ES-I3 (cell line): ENCODE measurements at regions not wholly inside any gene's neighbourhood (a gene's known extent, or its start where the extent isn't known, plus 50 kb on each side); places are given as distances from the start of the nearest gene placed in this dataset.

Source experiments
- H3K36me3 ChIP-seq: 2 replicates; pipeline ENCODE4 v1.6.1; 2013; ENCODE audit warnings: mild to moderate bottlenecking, low read length, control low read depth, moderate library complexity; ENCODE audit not compliant: insufficient read depth
- H3K4me1 ChIP-seq: 2 replicates; pipeline ENCODE4 v1.6.1; 2013; ENCODE audit warnings: mild to moderate bottlenecking, control low read depth, low read length; ENCODE audit not compliant: insufficient read depth
- H3K9ac ChIP-seq: 2 replicates; pipeline ENCODE4 v1.6.1; 2013; ENCODE audit warnings: low read depth, mild to moderate bottlenecking, low read length, moderate library complexity
- H3K9me3 ChIP-seq: 2 replicates; pipeline ENCODE4 v1.6.1; 2013; ENCODE audit warnings: mild to moderate bottlenecking, low read length, moderate library complexity; ENCODE audit not compliant: control insufficient read depth, insufficient read depth

- Histone ChIP-seq H3K4me1 (no peaks in the 10 kb centered on the region; the same call in 1 of the 2 replicates), H3K9ac (no peak overlapping the region), H3K36me3 (no peaks in the 10 kb centered on the region), H3K9me3 (no peaks in the 10 kb centered on the region)
These were observed 145.6 kb upstream of the PTPN1 start for GRCh38 chr20:50364542-50364941.

GRCh38 chr20:50366270-50367103, 143.7 kb upstream of the PTPN1 start:
- Histone ChIP-seq H3K36me3 (no peaks in the 10 kb centered on the region), H3K9ac (no peak overlapping the region), H3K4me1 (no peaks in the 10 kb centered on the region; the same call in 1 of the 2 replicates), H3K9me3 (no peaks in the 10 kb centered on the region)

GRCh38 chr20:50367104-50367674, 143.0 kb upstream of the PTPN1 start:
- no peak overlapping the region for H3K9ac ChIP-seq
- H3K36me3 ChIP-seq: no peaks in the 10 kb centered on the region
- H3K9me3 ChIP-seq: no peaks in the 10 kb centered on the region
- peaks cover 4% of the 10 kb centered on the region; the same call in 1 of the 2 replicates for H3K4me1 ChIP-seq

DNA sequence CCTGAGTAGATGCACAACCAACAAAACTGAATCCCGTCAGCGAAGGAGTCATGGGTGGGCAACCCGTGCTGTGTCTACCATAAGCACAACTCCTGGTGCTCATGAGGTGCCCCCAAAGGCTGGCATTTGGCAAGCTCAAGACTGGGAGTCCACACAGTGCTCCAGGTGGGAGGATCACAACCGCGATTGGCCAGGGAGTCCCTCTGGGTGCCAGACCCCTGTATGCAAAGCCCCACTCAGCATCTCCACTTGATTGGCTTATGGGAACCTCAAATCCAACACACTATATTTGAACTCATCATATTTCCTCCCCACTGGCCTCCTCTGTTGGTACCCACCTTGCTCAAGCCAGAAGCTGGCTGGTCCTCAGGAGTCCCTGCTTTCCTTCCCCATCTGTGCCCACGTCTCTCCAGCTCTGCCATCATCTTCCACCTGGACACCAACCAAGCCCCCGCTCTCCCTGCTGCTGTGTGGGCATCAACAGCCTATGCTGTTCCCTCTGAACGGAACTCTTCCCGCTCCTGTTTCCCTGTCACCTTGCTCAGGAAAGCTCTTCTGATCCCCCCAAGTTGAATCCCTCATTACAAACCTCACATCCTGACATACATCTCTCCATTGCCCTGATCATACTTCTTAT, 142.3 kb upstream of the PTPN1 start:
- Histone ChIP-seq H3K9ac (no peak overlapping the region), H3K9me3 (no peaks in the 10 kb centered on the region), H3K4me1 (peaks cover 10% of the 10 kb centered on the region; the same call in 1 of the 2 replicates)

GRCh38 chr20:50368386-50368785, 141.8 kb upstream of the PTPN1 start:
- H3K4me1 ChIP-seq: peaks cover 11% of the 10 kb centered on the region; the same call in 1 of the 2 replicates
- no peaks in the 10 kb centered on the region for H3K9me3 ChIP-seq
- no peaks in the 10 kb centered on the region for H3K36me3 ChIP-seq
- no peak overlapping the region for H3K9ac ChIP-seq

More for the DNA sequence above, 142.3 kb upstream of the PTPN1 start:
- no peaks in the 10 kb centered on the region for H3K36me3 ChIP-seq

- peaks cover 11% of the 10 kb centered on the region; the same call in 1 of the 2 replicates for H3K4me1 ChIP-seq
- no peaks in the 10 kb centered on the region for H3K36me3 ChIP-seq
- H3K9ac ChIP-seq: no peak overlapping the region
- H3K9me3 ChIP-seq: no peaks in the 10 kb centered on the region
These were observed 141.4 kb upstream of the PTPN1 start for GRCh38 chr20:50368813-50369224.

DNA sequence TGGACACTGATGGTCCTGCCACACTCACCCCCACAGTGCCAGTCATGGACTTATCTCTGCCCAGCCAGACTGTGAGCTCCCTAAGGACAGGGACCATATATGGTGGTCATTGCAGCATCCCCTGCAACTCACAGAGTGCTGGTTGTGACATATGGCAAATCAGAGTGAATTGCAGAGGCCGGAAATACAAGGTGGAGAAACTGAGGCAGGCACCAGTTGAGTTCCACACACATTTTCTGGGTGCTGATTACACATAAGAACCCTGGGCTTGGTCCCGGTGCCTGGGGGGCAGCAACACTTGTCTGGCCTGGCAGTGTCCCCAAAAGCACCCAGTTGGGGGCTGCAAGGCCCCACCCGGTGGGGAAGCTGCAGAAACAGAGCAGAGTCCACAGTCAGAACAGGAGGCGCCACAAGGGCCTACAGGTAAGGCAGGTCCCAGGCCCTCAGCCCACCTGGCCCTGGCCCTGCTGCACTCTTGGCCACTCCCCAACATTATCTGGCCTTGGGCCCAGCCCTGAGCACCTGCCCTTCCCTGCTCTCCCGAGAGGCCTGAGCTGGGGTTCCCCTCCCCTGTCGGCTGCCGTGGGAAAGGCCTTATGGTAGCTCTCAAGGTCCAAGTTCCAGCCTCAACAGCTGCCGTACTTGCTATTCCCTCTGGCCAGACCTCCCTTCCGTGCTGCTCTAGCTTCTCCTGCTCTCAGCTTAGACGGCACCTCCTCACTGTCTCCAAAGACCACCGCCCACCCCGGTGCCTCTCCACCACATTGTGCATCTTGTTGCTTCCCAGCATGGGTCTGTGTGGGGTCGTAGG, 140.8 kb upstream of the PTPN1 start:
- Histone ChIP-seq H3K4me1 (peaks cover 11% of the 10 kb centered on the region; the same call in 1 of the 2 replicates), H3K9ac (no peak overlapping the region), H3K9me3 (no peaks in the 10 kb centered on the region), H3K36me3 (no peaks in the 10 kb centered on the region)

DNA sequence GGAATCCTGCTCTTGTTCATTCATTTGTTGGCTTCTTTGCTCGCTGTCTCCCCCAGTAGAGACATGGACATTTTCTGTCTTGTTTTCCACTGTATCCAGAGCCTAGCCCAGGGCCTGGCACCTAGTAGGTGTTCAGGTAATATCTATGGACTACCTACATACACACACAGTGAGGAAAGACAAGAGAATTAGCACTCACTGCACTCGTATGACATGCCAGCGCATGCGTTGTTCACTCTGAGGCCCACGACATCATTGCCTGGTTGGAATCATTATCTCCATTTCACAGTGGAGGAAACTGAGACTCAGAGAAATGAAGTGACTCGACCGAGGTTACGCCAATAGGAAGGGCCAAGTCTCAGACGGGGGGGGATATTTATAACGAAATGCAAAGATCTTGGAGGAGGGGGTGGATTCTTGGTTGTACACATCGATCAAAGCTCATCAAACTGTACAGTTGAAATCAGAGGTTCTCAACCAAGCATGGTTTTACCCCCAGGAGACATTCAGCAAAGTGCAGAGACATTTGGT, 140.1 kb upstream of the PTPN1 start:
- H3K9ac ChIP-seq: no peak overlapping the region
- no peaks in the 10 kb centered on the region for H3K9me3 ChIP-seq
- no peaks in the 10 kb centered on the region for H3K36me3 ChIP-seq
- peaks cover 11% of the 10 kb centered on the region; the same call in 1 of the 2 replicates for H3K4me1 ChIP-seq

- Histone ChIP-seq H3K4me1 (peaks cover 11% of the 10 kb centered on the region; the same call in 1 of the 2 replicates), H3K9ac (no peak overlapping the region), H3K36me3 (no peaks in the 10 kb centered on the region), H3K9me3 (no peaks in the 10 kb centered on the region)
These were observed 138.1 kb upstream of the PTPN1 start for GRCh38 chr20:50371878-50372769.

- Histone ChIP-seq H3K9me3 (no peaks in the 10 kb centered on the region), H3K4me1 (peaks cover 11% of the 10 kb centered on the region; the same call in 1 of the 2 replicates), H3K9ac (no peak overlapping the region), H3K36me3 (no peaks in the 10 kb centered on the region)
These were observed 137.5 kb upstream of the PTPN1 start for GRCh38 chr20:50372770-50373088.

DNA sequence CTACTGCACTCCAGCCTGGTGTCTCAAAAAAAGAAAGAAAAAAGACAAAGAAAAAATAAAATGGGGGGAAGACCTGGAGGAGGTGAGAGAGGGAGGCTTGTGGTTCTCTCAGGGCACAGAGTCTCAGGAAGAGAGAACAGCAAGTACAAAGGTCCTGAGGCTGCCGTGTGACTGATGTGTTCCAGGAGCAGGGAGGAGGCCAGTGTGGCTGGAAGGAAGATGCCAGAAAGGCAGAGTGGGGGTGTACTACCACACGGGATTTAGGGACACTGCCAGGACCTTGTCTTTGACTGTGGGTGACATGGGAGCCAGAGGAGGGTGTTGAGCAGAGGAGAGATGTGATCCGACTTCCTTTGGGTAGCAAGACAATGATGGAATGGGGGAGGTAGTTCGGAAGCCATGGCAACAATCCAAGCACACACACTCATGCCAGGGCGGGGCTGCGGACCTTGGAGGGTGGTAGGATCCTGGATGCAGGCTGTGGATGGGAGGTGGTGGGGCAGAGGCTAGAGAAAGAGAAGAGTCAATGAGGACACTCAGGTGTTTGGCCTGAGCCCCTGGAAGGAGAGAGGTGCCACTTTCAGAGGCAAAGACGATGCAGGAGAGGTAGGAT, 136.4 kb upstream of the PTPN1 start:
- Histone ChIP-seq H3K4me1 (peaks cover 11% of the 10 kb centered on the region; the same call in 1 of the 2 replicates), H3K9ac (no peak overlapping the region), H3K36me3 (no peaks in the 10 kb centered on the region), H3K9me3 (no peaks in the 10 kb centered on the region)

GRCh38 chr20:50374541-50375078, 135.6 kb upstream of the PTPN1 start:
- peaks cover 11% of the 10 kb centered on the region; the same call in 1 of the 2 replicates for H3K4me1 ChIP-seq
- H3K9me3 ChIP-seq: no peaks in the 10 kb centered on the region
- no peaks in the 10 kb centered on the region for H3K36me3 ChIP-seq
- no peak overlapping the region for H3K9ac ChIP-seq
